ENCODE measurements at regions not wholly inside any gene's neighbourhood (a gene's known extent, or its start where the extent isn't known, plus 50 kb on each side); places are given as distances from the start of the nearest gene placed in this dataset.

DNA sequence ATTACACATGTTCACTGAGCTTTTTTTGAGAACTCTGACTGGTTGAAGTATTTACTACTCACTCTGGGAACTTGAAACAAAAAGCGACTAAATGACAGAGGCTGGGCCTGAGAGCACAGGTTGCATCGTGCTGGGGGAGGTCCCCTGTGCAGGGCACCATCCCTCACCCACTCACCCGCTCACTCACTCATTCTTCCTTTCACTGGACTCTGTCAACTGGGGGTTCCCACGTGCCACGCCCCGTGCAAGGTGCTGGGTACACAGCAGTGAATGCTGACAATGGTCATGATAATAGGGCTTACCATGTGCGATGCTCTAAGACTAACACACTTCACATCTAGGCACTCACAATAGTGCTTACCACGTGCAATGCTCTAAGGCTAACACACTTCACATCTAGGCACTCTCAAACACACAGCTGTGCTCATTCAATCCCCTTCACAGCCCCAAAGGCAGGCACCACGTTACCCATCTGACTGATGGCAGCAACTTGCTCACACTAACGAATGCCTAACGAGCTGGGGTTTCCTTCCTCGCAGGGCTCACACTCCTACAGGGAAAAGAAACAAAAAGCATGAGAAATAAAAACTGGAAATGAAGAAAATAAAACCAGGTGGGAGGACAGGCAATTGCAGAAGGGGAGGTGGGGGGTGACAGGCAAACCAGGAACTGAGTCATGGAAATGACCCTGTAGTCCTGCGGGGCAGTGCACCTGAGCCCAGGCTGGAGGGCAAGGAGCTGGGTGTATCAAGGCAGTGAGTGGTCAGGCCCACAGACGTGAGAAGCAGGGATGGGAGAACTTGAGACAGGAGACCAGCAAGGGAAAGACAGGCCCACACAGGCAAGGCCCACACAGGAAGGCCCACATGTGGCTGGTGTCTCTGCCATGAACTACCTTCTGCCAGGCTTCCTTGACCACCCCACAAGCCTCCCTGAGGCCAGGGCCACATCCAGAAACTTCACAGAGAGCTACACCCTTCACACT is 147.0 kb upstream of the FAM20C start:
- no peak for TF ChIP-seq EZH2 (IDR thresholded peaks at IDR 0.05; ENCODE audit: low read length, unreplicated experiment)
- TF ChIP-seq, protein P1, sequence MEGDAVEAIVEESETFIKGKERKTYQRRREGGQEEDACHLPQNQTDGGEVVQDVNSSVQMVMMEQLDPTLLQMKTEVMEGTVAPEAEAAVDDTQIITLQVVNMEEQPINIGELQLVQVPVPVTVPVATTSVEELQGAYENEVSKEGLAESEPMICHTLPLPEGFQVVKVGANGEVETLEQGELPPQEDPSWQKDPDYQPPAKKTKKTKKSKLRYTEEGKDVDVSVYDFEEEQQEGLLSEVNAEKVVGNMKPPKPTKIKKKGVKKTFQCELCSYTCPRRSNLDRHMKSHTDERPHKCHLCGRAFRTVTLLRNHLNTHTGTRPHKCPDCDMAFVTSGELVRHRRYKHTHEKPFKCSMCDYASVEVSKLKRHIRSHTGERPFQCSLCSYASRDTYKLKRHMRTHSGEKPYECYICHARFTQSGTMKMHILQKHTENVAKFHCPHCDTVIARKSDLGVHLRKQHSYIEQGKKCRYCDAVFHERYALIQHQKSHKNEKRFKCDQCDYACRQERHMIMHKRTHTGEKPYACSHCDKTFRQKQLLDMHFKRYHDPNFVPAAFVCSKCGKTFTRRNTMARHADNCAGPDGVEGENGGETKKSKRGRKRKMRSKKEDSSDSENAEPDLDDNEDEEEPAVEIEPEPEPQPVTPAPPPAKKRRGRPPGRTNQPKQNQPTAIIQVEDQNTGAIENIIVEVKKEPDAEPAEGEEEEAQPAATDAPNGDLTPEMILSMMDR (conservative IDR thresholded peaks at IDR 0.05; ENCODE audit: low read depth, low read length), result no peak
